Loucy (cell line): ENCODE measurements at regions not wholly inside any gene's neighbourhood (a gene's known extent, or its start where the extent isn't known, plus 50 kb on each side); places are given as distances from the start of the nearest gene placed in this dataset.

Source experiments
- H2AFZ ChIP-seq: fragments of 200-600 bp; sonication (generic); 2 replicates; pipeline ENCODE4 v1.6.0; 2016; ENCODE audit warnings: antibody characterized with exemption, mild to moderate bottlenecking, low read length, moderate library complexity
- H3F3A ChIP-seq: fragments of 200-600 bp; 2 replicates; pipeline ENCODE4 v1.6.0; 2016; ENCODE audit warnings: antibody characterized with exemption, low read depth, mild to moderate bottlenecking
- H3K27me3 ChIP-seq: fragments of 200-600 bp; sonication (generic); 2 replicates; pipeline ENCODE4 v1.6.1; 2014; ENCODE audit warnings: low read length, mild to moderate bottlenecking; ENCODE audit not compliant: insufficient read depth, poor library complexity, severe bottlenecking
- H3K36me3 ChIP-seq: fragments of 200-600 bp; sonication (generic); 2 replicates; pipeline ENCODE4 v1.6.1; 2016; ENCODE audit warnings: low read length; ENCODE audit not compliant: insufficient read depth
- H3K4me1 ChIP-seq: fragments of 200-600 bp; sonication (generic); 2 replicates; pipeline ENCODE4 v1.5.1; 2014; ENCODE audit warnings: low read length, mild to moderate bottlenecking; ENCODE audit not compliant: insufficient read depth, poor library complexity, severe bottlenecking
- H3K4me2 ChIP-seq: fragments of 200-600 bp; sonication (generic); 2 replicates; pipeline ENCODE4 v1.6.0; 2014; ENCODE audit warnings: antibody characterized with exemption, low read length, low read depth, mild to moderate bottlenecking; ENCODE audit not compliant: poor library complexity, severe bottlenecking
- H3K4me3 ChIP-seq: fragments of 200-600 bp; sonication (generic); 2 replicates; pipeline ENCODE4 v1.5.1; 2014; ENCODE audit warnings: low read length, mild to moderate bottlenecking, mixed read lengths; ENCODE audit not compliant: poor library complexity, severe bottlenecking
- H3K79me2 ChIP-seq: fragments of 200-600 bp; sonication (generic); 2 replicates; pipeline ENCODE4 v1.6.1; 2014; ENCODE audit warnings: low read length; ENCODE audit not compliant: insufficient read depth
- H3K9ac ChIP-seq: fragments of 200-600 bp; sonication (generic); 2 replicates; pipeline ENCODE4 v1.6.0; 2014; ENCODE audit warnings: mild to moderate bottlenecking, low read depth, low read length, moderate library complexity; ENCODE audit not compliant: poor library complexity, severe bottlenecking
- H3K9me2 ChIP-seq: fragments of 200-600 bp; sonication (generic); replicated peaks from 2 replicates; pipeline ENCODE4 v1.6.1; 2016; ENCODE audit warnings: low read depth, low read length, mixed read lengths
- H3K9me3 ChIP-seq: fragments of 200-600 bp; sonication (generic); 2 replicates; pipeline ENCODE4 v1.6.1; 2014; ENCODE audit warnings: mild to moderate bottlenecking, antibody characterized with exemption, low read length, low read depth; ENCODE audit not compliant: insufficient read depth
- H4K20me1 ChIP-seq: fragments of 200-600 bp; sonication (generic); 2 replicates; pipeline ENCODE4 v1.6.0; 2014; ENCODE audit warnings: antibody characterized with exemption, low read length, mild to moderate bottlenecking; ENCODE audit not compliant: insufficient read depth, poor library complexity, severe bottlenecking
- EZH2phosphoT487 ChIP-seq: fragments of 200-600 bp; IDR thresholded peaks from 2 replicates; pipeline ENCODE4 v1.6.1; 2018; ENCODE audit warnings: antibody characterized with exemption, mild to moderate bottlenecking, moderate library complexity, borderline replicate concordance
- TF ChIP-seq, protein P1 (sequence below): fragments of 200-600 bp; sonication (generic); conservative IDR thresholded peaks from 2 replicates; pipeline ENCODE4 v1.5.1; 2014; ENCODE audit warnings: mild to moderate bottlenecking, antibody characterized with exemption, low read length

DNA sequence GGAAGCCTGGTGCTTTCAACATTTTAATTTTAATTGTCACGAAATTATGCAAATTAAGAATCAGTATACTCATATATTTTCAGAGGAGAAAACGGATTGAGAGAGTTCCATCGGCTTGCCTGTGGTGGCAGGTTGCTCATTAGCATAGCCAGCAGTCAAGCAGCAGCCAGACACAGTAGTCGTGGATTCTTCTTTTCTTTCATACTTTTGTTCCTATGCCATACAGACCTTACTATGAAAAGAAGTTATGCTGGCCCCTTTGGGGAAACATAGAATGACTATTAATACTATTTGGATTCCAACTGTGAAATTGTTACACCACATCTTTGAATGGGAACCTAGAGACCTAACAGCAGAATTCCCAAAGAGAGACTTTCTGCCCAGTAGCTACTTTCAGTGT is 617.7 kb upstream of the CA10 start:
- Histone ChIP-seq H3K9me2 (no peaks in the 10 kb centered on the region), H2AFZ (no peak overlapping the region), H3K4me1 (no peaks in the 10 kb centered on the region), H3F3A (no peaks in the 10 kb centered on the region), H3K9me3 (no peaks in the 10 kb centered on the region), H3K4me2 (no peak overlapping the region), H4K20me1 (no peaks in the 10 kb centered on the region), H3K4me3 (no peak overlapping the region), H3K27me3 (no peaks in the 10 kb centered on the region), H3K9ac (no peak overlapping the region), H3K79me2 (no peaks in the 10 kb centered on the region), H3K36me3 (no peaks in the 10 kb centered on the region)
- no peak for TF ChIP-seq EZH2phosphoT487

DNA sequence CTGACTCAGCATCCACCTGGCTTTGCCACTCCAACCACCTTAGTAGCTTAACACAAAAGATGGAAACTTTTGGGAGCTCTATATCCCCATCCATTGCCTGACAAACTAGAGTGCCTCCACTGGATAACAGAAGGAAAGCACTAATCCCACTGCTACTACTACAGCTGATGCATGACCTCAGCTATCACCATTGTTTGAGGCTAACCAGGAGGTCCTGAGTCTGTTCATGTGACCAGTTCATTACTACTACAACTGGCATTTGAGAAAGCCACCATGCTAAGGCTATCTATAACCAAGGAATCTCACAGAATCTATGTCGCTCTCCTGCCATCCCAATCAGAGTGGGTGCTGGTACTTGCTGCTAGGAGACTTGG is 604.3 kb upstream of the CA10 start:
- TF ChIP-seq EZH2phosphoT487: no peak
- TF ChIP-seq, protein P1, sequence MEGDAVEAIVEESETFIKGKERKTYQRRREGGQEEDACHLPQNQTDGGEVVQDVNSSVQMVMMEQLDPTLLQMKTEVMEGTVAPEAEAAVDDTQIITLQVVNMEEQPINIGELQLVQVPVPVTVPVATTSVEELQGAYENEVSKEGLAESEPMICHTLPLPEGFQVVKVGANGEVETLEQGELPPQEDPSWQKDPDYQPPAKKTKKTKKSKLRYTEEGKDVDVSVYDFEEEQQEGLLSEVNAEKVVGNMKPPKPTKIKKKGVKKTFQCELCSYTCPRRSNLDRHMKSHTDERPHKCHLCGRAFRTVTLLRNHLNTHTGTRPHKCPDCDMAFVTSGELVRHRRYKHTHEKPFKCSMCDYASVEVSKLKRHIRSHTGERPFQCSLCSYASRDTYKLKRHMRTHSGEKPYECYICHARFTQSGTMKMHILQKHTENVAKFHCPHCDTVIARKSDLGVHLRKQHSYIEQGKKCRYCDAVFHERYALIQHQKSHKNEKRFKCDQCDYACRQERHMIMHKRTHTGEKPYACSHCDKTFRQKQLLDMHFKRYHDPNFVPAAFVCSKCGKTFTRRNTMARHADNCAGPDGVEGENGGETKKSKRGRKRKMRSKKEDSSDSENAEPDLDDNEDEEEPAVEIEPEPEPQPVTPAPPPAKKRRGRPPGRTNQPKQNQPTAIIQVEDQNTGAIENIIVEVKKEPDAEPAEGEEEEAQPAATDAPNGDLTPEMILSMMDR: no peak
- Histone ChIP-seq H3K9me2 (no peaks in the 10 kb centered on the region), H3K36me3 (no peaks in the 10 kb centered on the region), H3K9ac (no peak overlapping the region), H2AFZ (no peak overlapping the region), H3K27me3 (no peaks in the 10 kb centered on the region), H3K9me3 (no peaks in the 10 kb centered on the region), H3K79me2 (no peaks in the 10 kb centered on the region), H3K4me1 (no peaks in the 10 kb centered on the region), H3K4me3 (no peak overlapping the region), H3F3A (no peaks in the 10 kb centered on the region), H3K4me2 (no peak overlapping the region), H4K20me1 (no peaks in the 10 kb centered on the region)

DNA sequence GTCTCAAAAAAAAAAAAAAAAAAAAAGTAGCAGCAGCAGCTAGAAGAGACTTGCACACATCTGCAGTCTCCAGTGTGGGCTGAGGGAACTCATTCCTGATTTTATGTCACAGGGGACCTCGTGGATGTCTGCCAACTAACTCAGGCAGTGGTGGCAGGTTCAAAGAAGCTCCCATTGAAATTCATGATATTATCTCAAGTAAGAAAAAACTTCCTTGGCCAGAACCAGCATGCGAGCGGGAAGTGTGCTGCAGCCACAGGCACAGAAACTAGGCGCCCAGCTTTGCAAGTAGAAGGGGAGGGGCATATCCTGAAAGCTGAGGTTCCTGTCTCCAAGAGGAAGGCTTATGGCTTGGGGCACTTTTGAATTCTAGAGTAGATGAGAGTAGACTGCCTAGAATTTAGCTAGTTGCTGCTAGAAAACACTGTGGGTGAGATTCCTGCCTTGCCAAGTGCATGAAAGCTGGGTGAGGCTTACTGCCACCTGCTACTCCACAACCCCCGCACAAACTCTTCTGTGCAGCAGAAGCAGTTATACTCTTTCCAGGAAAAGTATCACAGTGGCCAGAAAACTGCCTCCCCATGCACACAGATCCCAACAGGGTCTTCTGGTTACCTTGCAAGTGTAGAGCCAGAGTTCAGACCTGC is 603.8 kb upstream of the CA10 start:
- H3K79me2 ChIP-seq: no peaks in the 10 kb centered on the region
- no peak overlapping the region for H3K4me3 ChIP-seq
- no peak for TF ChIP-seq EZH2phosphoT487
- TF ChIP-seq, protein P1: no peak
- H3F3A ChIP-seq: no peaks in the 10 kb centered on the region
- no peaks in the 10 kb centered on the region for H4K20me1 ChIP-seq
- H3K36me3 ChIP-seq: no peaks in the 10 kb centered on the region
- H3K4me1 ChIP-seq: no peaks in the 10 kb centered on the region
- H3K9me3 ChIP-seq: no peaks in the 10 kb centered on the region
- H3K27me3 ChIP-seq: no peaks in the 10 kb centered on the region
- H2AFZ ChIP-seq: no peak overlapping the region
- no peak overlapping the region for H3K9ac ChIP-seq
- no peak overlapping the region for H3K4me2 ChIP-seq
- no peaks in the 10 kb centered on the region for H3K9me2 ChIP-seq

DNA sequence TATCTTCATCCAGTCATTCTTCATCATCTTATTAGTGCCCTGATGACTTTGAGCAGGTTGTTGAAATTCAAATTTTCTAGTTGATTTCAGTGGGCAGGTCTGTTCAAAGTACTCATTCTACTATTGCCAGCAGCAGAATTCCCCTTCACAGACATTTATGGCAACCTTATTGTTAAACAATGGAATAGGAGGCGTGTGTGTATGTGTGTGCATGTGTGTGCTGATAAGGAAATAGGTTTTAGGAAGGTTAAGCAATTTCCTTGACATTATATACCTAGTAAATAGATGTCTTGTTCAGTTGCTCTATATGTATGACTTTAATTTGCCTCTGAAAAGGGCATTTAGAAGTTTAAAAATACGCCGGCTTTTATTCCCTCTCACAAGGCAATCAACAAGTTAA is 601.4 kb upstream of the CA10 start:
- no peaks in the 10 kb centered on the region for H3K9me2 ChIP-seq
- H3F3A ChIP-seq: no peaks in the 10 kb centered on the region
- no peak overlapping the region for H2AFZ ChIP-seq
- H3K9me3 ChIP-seq: no peaks in the 10 kb centered on the region
- H3K4me2 ChIP-seq: no peak overlapping the region
- no peaks in the 10 kb centered on the region for H3K36me3 ChIP-seq
- H4K20me1 ChIP-seq: no peaks in the 10 kb centered on the region
- H3K79me2 ChIP-seq: no peaks in the 10 kb centered on the region
- no peak overlapping the region for H3K9ac ChIP-seq
- no peaks in the 10 kb centered on the region for H3K4me1 ChIP-seq
- no peak overlapping the region for H3K4me3 ChIP-seq
- H3K27me3 ChIP-seq: no peaks in the 10 kb centered on the region
- TF ChIP-seq, protein P1: no peak
- no peak for TF ChIP-seq EZH2phosphoT487
